D721Med (cell line): ENCODE measurements at regions not wholly inside any gene's neighbourhood (a gene's known extent, or its start where the extent isn't known, plus 50 kb on each side); places are given as distances from the start of the nearest gene placed in this dataset.

Experiments
- DNase-seq: peaks from one replicate; pipeline ENCODE4 v3.0.0; 2011; ENCODE audit warnings: low spot score; ENCODE audit not compliant: insufficient read length
- FAIRE-seq: peaks from 2 replicates; lab custom pipeline; 2011; peaks lifted over from hg19 to GRCh38; lab: Jason Lieb, UNC
- CTCF ChIP-seq: IDR thresholded peaks from 2 replicates; pipeline ENCODE4 v1.5.1; 2012; ENCODE audit warnings: mild to moderate bottlenecking, control low read depth; ENCODE audit not compliant: insufficient read depth; ENCODE audit errors: missing control alignments

- TF ChIP-seq CTCF, result no peak
- FAIRE-seq (no peak), DNase-seq (no peak)
These were observed 272.6 kb upstream of the FAT3 start for GRCh38 chr11:91952056-91952455.

- FAIRE-seq, result no peak
- no peak for TF ChIP-seq CTCF
- no peak for DNase-seq
These were observed 277.3 kb upstream of the FAT3 start for GRCh38 chr11:91947215-91947820.

GRCh38 chr11:91946397-91946951, 278.1 kb upstream of the FAT3 start:
- FAIRE-seq (no peak), DNase-seq (no peak)
- no peak for TF ChIP-seq CTCF

DNA sequence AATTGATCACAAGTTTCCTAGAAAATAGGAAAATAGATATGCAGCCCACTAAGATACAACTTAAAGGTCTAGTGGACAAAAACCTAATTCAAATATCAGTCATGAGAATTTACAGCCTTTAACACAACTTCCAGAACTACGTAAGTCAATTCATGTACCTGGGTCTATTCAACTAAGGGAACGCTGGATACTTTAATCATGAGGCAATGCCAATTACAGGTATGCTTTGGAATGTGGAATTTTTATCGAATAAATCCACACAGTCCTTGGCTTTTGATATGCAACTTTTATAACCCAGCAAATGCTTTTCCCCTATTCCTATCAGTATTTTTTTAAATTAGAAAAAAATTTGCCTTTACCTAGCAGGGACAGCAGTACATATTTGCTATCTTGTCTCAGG, 289.5 kb upstream of the FAT3 start:
- FAIRE-seq, result no peak
- no peak for TF ChIP-seq CTCF
- no peak for DNase-seq

DNA sequence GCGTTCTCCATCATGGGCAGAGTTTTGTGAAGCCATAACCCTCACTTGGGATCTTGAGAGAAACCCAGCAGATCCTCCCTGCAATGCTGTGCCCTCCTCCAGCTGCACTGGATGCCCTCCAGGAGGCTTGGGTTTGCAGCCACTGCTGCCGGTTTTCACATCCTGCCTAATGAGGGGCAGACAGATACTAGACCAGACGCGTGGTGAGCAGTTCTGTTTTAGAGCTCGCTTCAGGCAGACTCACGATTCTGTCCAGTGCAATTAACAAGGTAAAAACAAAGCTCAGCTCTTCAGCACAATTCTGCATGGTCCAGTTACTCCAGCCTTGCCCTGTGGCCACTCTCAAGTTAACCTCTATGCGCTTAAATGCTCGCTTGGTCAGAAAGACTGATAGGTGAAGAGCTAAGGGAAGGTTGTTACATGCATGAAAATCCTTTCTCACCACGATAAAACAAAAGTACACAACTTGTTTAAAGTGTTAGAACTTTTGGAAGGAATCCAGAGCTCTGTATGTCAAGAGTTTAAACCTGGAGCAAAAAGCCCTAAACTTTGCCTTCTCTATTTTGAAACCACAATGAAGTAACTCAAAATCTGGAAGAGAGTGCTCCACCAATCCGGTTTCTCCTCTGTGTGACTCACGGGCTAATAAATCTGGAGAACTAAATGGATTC, 292.3 kb upstream of the FAT3 start:
- FAIRE-seq (no peak), DNase-seq (no peak)
- no peak for TF ChIP-seq CTCF

- no peak for FAIRE-seq
- TF ChIP-seq CTCF, result no peak
- DNase-seq, result no peak
These were observed 297.2 kb upstream of the FAT3 start for GRCh38 chr11:91927448-91927847.

DNA sequence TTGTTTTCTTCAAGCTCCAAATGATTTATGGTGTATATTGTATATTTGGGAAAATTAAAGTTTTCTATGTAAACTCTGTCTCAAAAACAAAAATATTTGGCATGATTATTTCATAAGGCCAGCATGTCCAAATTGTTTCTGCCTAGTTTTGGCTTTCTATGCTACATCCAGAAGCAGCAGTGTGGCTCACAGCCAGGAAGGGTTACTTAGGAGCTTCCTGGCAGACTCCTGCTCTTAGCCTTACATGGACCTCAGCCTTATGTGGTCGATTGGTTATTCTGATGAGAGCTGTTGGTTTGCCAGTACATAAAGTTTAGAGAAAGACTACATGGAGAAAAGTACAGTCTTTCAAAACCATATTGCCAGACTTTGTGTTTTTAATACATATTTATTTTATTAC, 297.7 kb upstream of the FAT3 start:
- DNase-seq (no peak), FAIRE-seq (no peak)
- no peak for TF ChIP-seq CTCF
